ENCODE measurements at regions not wholly inside any gene's neighbourhood (a gene's known extent, or its start where the extent isn't known, plus 50 kb on each side); places are given as distances from the start of the nearest gene placed in this dataset.
"Not testable (repeated sequence)": the region's sequence is repeated elsewhere in the genome, so short reads cannot be mapped to it uniquely, and the experiment has no call there.

DNA sequence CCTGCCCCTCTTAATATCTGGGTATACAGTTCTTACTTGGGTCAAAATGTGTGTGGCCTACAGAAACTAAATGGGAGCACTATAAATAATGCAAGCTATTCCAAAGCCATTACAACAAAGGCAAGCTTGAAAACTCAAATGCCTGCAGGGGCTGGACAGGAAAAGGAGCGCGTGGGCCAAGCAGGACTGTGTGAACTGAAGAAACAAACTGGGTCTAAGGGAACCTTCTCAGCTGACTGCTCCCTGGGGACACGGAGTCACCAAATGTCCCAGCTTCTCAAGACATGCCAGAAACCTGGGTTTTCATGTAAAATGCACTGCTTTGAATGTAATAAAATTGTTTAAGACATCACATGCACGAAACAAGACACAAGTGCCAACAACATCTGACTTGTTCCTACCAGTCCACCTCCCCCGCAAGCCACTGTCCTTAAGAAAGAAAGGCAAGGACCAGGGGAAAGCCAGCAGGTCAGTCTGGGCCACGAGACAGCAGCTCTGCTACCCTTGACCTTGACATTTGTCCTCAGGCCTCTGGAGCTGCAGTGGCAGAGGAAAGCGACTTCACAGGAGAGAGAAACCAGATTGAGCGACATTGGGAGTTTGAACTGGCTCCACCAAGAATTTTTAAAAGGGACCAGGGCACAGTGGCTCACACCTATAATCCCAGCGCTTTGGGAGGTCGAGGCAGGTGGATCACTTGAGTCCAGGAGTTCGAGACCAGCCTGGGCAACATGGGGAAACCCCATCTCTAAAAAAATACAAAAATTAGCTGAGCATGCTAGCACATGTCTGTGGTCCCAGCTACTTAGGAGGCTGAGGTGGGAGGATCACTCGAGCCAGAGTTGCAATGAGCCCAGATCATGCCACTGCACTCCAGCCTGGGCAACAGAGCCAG, 89.7 kb upstream of the SH3BP4 start:
- DNase-seq: no peak

DNA sequence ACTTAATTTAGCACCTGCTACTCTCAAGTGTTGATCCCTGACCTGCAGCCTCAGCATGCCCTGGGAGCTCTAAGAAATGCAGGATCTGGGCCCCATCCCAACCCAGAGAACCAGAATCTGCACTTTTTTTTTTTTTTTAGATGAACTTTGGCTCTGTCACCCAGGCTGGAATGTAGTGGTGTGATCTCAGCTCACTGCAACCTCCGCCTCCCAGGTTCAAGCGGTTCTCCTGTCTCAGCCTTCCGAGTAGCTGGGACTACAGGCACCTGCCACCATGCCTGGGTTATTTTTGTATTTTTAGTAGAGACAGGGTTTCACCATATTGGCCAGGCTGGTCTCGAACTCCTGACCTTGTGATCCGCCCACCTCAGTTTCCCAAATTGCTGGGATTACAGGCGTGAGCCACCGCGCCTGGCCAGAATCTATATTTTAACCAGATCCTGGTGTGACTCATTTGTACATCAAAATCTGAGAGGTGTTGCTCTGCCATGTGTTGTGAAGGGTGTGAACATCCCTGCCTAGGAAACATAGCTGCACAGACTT, 92.4 kb upstream of the SH3BP4 start:
- DNase-seq: not testable (repeated sequence)

GRCh38 chr2:234858790-234859329, 93.0 kb upstream of the SH3BP4 start:
- DNase-seq: no peak

DNA sequence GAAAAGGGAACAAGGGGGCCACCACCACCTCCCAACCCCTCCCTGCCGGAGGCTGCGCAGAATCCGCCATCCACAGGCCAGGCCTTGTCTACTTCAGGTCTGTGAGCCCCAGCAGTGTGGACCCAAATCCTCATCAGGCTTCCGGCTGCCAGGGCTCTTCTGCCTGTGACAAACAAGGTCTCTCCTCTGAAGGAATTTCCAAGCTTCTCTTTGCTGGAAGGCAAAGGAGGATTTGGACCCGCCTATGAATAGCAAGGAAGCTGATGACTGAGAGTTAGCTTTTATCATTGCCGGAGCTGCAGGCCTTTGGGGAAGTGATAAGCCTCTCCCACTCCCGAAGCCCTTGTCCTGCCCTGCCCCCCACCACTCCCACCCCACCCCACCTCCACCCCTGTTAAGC, 93.7 kb upstream of the SH3BP4 start:
- no peak for DNase-seq

DNA sequence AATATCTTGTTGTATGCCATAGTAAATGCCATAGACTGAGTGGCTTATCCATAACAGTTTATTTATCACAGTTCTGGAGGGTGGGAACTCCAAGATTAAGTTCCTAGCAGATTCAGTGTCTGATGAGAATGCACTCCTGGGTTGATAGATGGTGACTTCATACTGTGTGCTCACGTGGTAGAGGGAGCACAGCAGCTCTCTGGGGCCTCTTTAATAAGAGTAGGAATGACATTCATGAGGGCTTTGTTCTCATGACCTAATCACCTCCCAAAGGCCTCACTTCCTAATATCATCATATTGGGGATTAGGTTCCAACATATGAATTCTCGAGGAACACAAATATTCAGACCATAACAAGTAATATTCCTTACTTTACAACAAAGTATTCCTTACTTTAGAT, 98.1 kb upstream of the SH3BP4 start:
- no peak for DNase-seq

GRCh38 chr2:234852941-234853340, 98.9 kb upstream of the SH3BP4 start:
- no peak for DNase-seq

DNA sequence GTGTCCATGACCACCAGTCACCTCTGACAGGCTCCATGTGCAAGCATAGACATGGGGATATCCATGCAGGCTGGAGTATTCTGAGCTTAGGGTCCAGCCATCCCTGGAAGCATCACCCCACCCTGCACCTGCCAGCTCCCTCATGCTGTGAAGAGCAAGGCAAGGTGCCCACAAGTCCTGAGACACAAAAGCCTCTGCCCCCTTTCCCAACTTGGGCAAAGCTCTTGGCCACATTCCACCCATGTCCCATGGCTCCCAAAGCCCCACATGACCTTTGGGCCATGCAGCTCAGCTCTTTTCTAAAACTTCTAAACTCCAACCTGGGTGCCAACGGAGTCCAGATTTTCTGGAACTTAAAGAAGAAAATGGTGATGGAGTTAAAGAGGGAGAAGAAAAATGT, 99.8 kb upstream of the SH3BP4 start:
- no peak for DNase-seq

- DNase-seq: no peak
Measured at GRCh38 chr2:234851451-234851850, 100.4 kb upstream of the SH3BP4 start.

DNA sequence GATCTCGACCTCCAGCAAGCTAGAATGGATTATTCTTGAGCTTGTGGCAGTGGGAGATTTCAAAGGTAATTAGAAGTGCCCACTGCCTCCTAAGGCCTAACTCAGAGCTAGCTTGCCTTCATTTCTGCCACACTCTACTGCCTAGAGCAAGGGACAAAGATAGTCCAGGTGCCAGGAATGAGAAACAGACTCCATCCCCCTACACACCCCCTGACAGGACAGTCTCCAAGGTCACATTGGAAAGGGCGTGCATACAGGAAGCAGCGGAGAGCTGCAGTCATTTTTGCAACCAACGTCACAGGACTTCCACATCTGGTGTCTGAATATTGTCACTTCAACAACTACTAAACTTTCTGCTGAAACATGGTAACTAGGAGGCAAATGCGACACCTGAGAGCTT, 101.0 kb upstream of the SH3BP4 start:
- DNase-seq: no peak

DNA sequence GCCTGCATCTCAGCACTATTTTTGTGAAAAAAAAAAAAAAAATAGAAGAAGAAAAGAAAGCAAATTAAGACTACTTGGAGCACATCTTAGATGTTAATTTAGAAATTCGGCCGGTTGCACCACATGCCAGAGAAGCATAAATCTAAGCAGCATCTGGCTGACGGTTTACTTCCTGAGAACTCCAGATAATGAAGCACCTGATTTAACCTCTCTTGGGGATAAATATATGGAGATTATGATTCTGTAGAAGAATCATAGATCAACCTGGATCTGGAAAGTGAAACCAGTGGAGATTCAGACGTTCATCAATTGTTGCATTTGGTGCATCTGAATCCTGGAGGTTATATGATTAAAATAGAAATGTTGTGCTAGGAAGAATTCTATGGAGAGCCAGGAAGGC, 102.1 kb upstream of the SH3BP4 start:
- DNase-seq: no peak

- no peak for DNase-seq
Measured at GRCh38 chr2:234848578-234848977, 103.2 kb upstream of the SH3BP4 start.

DNA sequence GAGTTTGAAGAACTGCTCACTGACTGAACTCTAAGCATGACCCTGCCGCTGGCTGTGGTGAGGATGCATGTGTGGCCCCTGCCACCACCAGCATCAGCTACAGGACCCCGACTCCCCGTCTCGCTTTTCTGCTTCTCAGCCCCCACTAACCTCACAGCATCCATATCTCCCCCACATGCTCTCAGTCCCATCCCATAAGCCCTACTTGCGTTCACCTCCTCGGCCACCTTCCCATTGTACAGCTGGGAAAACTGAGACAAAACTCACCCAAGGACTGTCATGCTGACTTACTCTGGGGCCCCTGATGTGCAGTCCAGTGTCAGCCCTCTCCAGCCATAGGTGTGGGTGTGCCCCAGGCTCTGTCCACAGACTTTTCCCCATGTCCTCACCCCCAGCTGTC, 104.2 kb upstream of the SH3BP4 start:
- DNase-seq: no peak

DNA sequence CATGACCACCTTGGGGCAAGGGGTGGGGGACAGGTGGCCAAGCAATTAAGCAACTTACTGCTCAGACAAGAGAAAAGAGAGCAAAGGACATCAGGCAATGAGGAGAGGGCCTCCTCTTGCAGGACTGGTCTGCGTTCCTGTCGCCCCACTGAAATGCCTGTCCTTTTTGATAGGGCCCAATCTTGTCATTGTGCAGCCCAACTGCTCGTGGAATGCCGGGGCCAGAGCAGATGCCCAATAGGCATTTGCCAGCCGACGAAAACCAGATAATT, 104.5 kb upstream of the SH3BP4 start:
- no peak for DNase-seq

DNA sequence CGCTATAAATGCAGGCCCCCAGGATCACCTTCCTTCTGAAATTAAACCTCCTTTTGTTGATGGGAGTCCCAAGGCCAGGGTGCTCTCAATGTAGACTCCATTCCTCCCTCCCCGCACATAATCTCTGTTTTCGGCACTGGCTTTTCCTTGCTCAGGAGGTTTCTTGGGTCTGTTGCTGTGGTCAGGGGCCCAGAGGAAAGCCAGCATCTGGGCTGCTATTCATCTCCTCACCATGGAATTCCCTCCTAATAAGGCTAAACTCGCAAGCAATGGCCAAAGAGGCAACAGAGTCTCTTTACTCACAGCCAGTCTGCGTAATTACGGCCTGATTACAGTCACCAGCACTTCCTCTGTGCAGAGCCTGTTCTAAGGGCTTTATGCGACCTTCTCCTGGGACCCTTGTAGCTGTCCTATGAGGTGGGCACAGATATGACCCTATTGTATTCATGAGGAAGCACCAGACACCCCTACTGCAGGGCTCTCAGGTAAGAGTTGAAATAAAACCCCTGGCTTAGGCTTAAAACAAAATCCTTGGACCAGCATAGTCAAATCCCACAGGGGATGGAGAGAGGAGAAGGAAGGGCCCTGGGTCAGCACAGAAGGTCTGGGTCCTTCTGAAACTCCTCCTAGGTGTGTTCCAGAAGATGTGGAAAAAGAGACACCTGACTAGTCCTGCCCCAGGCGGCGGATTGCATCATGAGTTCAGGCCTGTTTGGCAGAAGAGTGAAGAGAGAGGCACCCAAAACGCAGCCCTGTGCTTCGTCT, 105.0 kb upstream of the SH3BP4 start:
- DNase-seq: no peak

DNA sequence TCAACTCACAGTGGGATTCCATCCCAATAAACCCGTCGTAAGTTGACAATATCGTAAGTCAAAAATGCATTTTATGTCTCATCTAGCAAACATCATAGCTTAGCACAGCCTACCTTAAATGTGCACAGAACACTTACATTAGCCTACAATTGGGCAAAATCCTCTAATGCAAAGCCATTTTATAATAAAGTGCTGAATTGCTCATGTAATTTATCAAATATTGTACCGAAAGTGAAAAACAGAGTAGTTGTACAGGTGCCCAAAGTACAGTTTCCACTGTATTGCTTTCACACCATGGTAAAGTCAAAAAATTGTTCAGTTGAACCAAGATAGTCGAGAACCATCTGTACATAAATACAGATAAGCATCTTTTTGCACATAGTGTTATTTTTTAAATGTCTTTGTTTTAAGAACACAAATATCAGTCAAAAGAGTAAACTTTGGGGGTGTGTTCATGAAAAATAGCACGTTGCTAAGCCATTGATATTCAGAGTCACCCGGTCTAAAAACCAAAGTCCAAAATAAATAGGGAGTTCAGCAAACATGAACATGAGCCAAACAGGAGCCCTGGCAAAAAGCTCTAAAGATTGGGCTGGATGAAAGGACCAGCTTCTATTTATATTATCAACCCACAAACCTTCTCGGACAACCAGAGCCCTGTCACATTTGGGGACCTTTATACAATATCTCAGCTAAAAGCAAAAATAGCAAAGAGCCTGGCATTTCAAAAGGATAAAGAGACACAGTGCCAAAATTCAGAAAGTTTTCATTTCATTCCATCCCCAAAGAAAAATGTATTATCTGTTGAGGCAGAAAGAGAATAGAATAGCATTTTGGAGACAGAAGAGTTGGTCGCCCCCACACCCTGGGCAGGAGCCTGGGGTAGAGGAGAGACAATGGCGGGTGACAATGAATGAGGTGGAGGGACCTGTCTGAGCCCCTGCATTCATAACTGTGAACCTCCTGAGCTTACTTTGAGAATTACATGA, 105.9 kb upstream of the SH3BP4 start:
- DNase-seq: no peak

GRCh38 chr2:234843411-234843810, 108.4 kb upstream of the SH3BP4 start:
- no peak for DNase-seq

GRCh38 chr2:234842753-234843152, 109.1 kb upstream of the SH3BP4 start:
- DNase-seq: no peak

GRCh38 chr2:234841321-234842015, 110.3 kb upstream of the SH3BP4 start:
- DNase-seq: no peak

DNA sequence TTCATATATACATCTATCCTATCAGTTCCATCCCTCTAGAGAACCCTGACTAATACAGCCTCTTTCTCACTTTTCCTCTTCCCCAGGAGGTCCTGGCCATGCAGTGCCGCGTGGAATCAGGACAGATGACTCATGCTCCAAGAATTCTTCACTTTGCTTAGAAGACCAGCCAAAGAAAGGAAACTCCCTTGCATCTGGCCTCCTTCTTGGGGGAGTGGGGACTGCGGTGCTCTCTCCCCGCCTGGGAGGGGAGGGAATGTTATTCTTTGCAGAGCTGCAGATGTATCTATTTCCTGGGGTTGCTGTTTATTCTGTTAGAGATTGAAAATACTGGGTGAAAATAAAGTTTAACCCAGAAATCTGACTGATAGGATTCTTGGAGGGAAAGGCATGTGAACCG, 111.5 kb upstream of the SH3BP4 start:
- no peak for DNase-seq

DNA sequence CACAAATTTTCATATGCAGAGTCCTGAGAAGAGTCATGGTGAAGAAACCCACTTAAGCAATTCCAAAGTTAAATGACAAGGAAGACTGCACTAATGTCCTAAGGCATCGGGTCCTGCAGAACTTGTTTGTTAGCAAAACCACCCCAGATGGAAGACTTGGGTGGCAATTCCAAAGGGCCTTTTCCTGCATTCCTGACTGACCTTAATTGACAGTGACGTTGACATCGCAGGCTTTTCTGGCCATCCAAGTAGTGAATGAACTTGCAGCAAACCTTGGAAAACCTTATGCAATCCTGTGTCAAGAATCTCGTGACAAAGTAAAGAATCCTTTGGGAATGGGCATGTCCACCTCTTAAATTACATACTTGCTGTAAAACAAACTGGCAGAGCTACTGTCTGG, 112.5 kb upstream of the SH3BP4 start:
- DNase-seq: no peak

DNA sequence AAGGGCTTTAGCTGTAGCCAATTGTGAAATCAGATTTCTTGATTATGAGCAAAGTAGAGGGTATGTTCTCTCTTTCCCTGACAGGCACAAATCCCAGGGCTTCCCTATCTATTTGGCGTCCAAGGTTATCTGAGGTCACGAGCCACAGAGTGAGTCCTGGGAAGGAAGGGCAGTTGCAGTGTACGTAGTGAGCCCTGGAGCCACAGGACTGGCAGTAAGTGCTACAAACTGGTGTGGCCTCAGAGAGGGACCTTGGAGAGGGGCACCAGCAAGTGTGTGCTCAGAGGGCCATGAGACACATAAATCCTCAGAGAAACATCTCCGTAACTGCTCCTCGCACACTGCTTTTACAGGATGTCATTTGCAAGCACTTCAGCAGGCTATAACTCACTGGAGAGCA, 115.5 kb upstream of the SH3BP4 start:
- DNase-seq: no peak

DNA sequence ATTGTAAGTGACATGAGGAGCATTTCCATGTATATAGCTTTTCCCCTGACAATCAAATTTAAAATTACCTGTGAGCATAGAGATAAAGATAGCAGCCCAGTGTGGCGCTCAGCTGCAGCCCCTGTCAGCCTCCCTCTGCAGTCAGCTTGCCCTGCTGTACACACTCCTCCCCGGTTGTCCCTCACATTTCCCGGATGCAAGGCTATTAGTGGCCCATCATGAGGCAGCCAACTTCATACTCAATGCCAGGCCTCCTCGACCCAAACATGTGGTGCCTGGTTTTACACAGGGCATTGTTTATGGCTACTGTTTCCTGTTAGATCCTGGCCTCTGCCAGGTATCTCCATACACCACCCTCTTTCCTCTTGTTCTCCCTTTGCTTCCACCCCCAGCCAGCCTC, 116.1 kb upstream of the SH3BP4 start:
- DNase-seq: no peak

All from activated naive CD4-positive, alpha-beta T cell (primary cell).